Panc1 (cell line): ENCODE measurements at regions not wholly inside any gene's neighbourhood (a gene's known extent, or its start where the extent isn't known, plus 50 kb on each side); places are given as distances from the start of the nearest gene placed in this dataset.

Experiments
- ATAC-seq: fragments of 200-7000 bp; cut with Tn5 transposase; 2 replicates; pipeline ENCODE4 v1.9.1; 2020; ENCODE audit warnings: mild to moderate bottlenecking, moderate library complexity
- BruUV-seq: library from RNA; stranded (reverse); fragments of 400-500 nt; replicated peaks from 2 replicates; lab custom pipeline; 2021; lab: Mats Ljungman, UMichigan
- CTCF ChIA-PET: fragments of 300-600 bp; sonication (Branson Sonifier 250); formaldehyde crosslinking; loops from one replicate; lab custom pipeline; 2022; ENCODE audit warnings: antibody characterized with exemption; lab: Charles Lee
- POLR2A ChIA-PET: fragments of 300-600 bp; sonication (Branson Sonifier 250); formaldehyde crosslinking; loops from one replicate; lab custom pipeline; 2022; ENCODE audit warnings: antibody characterized with exemption; lab: Charles Lee
- DNase-seq: peaks from one replicate; pipeline ENCODE4 v3.0.0-alpha.2; 2010; ENCODE audit warnings: low read depth, low spot score
- H3K27ac ChIP-seq: 2 replicates; pipeline ENCODE4 v1.5.1; 2011; ENCODE audit warnings: mild to moderate bottlenecking, low read length, inconsistent platforms
- H3K27me3 ChIP-seq: fragments of 200-500 bp; sonication (Bioruptor generic); 2 replicates; pipeline ENCODE4 v1.6.0; 2014; ENCODE audit warnings: low read length, inconsistent platforms; ENCODE audit not compliant: control insufficient read depth, insufficient read depth
- H3K36me3 ChIP-seq: fragments of 200-500 bp; sonication (Bioruptor generic); 2 replicates; pipeline ENCODE4 v1.5.1; 2014; ENCODE audit warnings: inconsistent platforms, mild to moderate bottlenecking, low read length, moderate library complexity; ENCODE audit not compliant: control insufficient read depth, insufficient read depth
- H3K4me1 ChIP-seq: 2 replicates; pipeline ENCODE4 v1.5.1; 2011; ENCODE audit warnings: inconsistent platforms, mild to moderate bottlenecking, low read length, moderate library complexity; ENCODE audit not compliant: control insufficient read depth, insufficient read depth
- H3K4me3 ChIP-seq, 2 experiments: 2 replicates each; pipeline ENCODE4 v1.5.1; 2011 to 2012; ENCODE audit warnings: low read depth in 2 of 2, low read length in 2 of 2, mild to moderate bottlenecking in 2 of 2, inconsistent platforms in 1 of 2, moderate library complexity in 1 of 2
- H3K9me3 ChIP-seq: fragments of 200-500 bp; sonication (Bioruptor generic); 2 replicates; pipeline ENCODE4 v1.5.1; 2014; ENCODE audit warnings: low read depth, mild to moderate bottlenecking, inconsistent platforms, low read length, moderate library complexity; ENCODE audit not compliant: control insufficient read depth, insufficient read depth
- CTCF ChIP-seq: fragments of 450-650 bp; IDR thresholded peaks from 2 replicates; pipeline ENCODE4 v1.5.1; 2017; ENCODE audit warnings: mild to moderate bottlenecking
- POLR2AphosphoS5 ChIP-seq: IDR thresholded peaks from 2 replicates; pipeline ENCODE4 v1.6.1; 2012; ENCODE audit warnings: mild to moderate bottlenecking, low read depth, low read length, moderate library complexity
- REST ChIP-seq, 2 experiments: IDR thresholded peaks; 2 replicates each; pipeline ENCODE4 v1.6.1; 2011 to 2012; ENCODE audit warnings: low read depth in 2 of 2, control low read depth in 1 of 2, low read length in 1 of 2, mild to moderate bottlenecking in 1 of 2, moderate library complexity in 1 of 2; ENCODE audit not compliant: insufficient read depth in 1 of 2
- SIN3A ChIP-seq: IDR thresholded peaks from 2 replicates; pipeline ENCODE4 v1.6.1; 2012; ENCODE audit warnings: low read depth, mild to moderate bottlenecking, low read length, moderate library complexity, borderline replicate concordance; ENCODE audit not compliant: insufficient read depth
- TCF7L2 ChIP-seq: IDR thresholded peaks from 2 replicates; pipeline ENCODE4 v1.6.1; 2011; ENCODE audit warnings: mild to moderate bottlenecking, low read depth, low read length, inconsistent platforms
- in situ Hi-C: cut with HindIII; loops from 2 replicates; pipeline ENCODE4 v1.10.0; 2016; ENCODE audit warnings: low sequenced_read_pairs, low pct_unique_long_range_greater_than_20kb
- intact Hi-C: fragments of 100-400 bp; cut with micrococcal nuclease; formaldehyde crosslinking; loops from one replicate; pipeline ENCODE4 v1.10.0; 2022; ENCODE audit not compliant: unreplicated experiment

- no TSS peak for BruUV-seq
- Histone ChIP-seq H3K9me3 (no peaks in the 10 kb centered on the region), H3K36me3 (no peaks in the 10 kb centered on the region), H3K27ac (no peak overlapping the region), H3K4me1 (no peaks in the 10 kb centered on the region), H3K27me3 (no peaks in the 10 kb centered on the region), H3K4me3 (no peak overlapping the region)
- no peak for TF ChIP-seq TCF7L2
- TF ChIP-seq SIN3A: no peak
- no peak for TF ChIP-seq CTCF
- TF ChIP-seq REST (IDR thresholded peaks at IDR 0.05; ENCODE audit: insufficient read depth in 1 of 2, low read depth in 2 of 2, low read length in 1 of 2): no peak
- TF ChIP-seq POLR2AphosphoS5: no peak
- DNase-seq (no peak), ATAC-seq (no peak)
- in situ Hi-C loops (no loop called here), intact Hi-C loops (no loop called here)
- ChIA-PET POLR2A (no interaction called here), CTCF (no interaction called here)
Observed at GRCh38 chr5:84816160-84816559, 431.5 kb upstream of the EDIL3 start.

- no peak for ATAC-seq
- no peaks in the 10 kb centered on the region for H3K27me3 ChIP-seq
- H3K4me1 ChIP-seq: no peaks in the 10 kb centered on the region
- in situ Hi-C loops: no loop called here
- no TSS peak for BruUV-seq
- no peaks in the 10 kb centered on the region for H3K9me3 ChIP-seq
- H3K4me3 ChIP-seq: no peak overlapping the region
- intact Hi-C loops: no loop called here
- ChIA-PET POLR2A (no interaction called here), CTCF (no interaction called here)
- DNase-seq: no peak
- TF ChIP-seq CTCF: no peak
- TF ChIP-seq POLR2AphosphoS5: no peak
- no peak for TF ChIP-seq REST (IDR thresholded peaks at IDR 0.05; ENCODE audit: insufficient read depth in 1 of 2, low read depth in 2 of 2, low read length in 1 of 2)
- TF ChIP-seq TCF7L2: no peak
- TF ChIP-seq SIN3A: no peak
- H3K27ac ChIP-seq: no peak overlapping the region
- H3K36me3 ChIP-seq: no peaks in the 10 kb centered on the region
Observed at GRCh38 chr5:84805473-84805872, 420.8 kb upstream of the EDIL3 start.
